Endothelial cell of umbilical vein (primary cell): ENCODE measurements at regions not wholly inside any gene's neighbourhood (a gene's known extent, or its start where the extent isn't known, plus 50 kb on each side); places are given as distances from the start of the nearest gene placed in this dataset.
A peak's percentile ranks its signal among the peaks of the same experiment; 100 is the strongest.

Experiments used
- BruUV-seq: library from RNA; stranded (reverse); fragments of 400-500 nt; replicated peaks from 2 replicates; lab custom pipeline; 2021; lab: Mats Ljungman, UMichigan
- CTCF ChIA-PET: fragments of 300-600, 350-600 bp; sonication (Branson Sonifier 250); formaldehyde crosslinking; loops from one replicate; lab custom pipeline; 2021; ENCODE audit warnings: antibody characterized with exemption, inconsistent platforms; lab: Charles Lee
- POLR2A ChIA-PET: fragments of 300-600, 350-600 bp; sonication (Branson Sonifier 250); formaldehyde crosslinking; loops from one replicate; lab custom pipeline; 2021; ENCODE audit warnings: antibody characterized with exemption, inconsistent platforms; lab: Charles Lee
- DNase-seq: peaks from one replicate; pipeline ENCODE4 v3.0.0-alpha.2; 2011; ENCODE audit warnings: low read depth, low spot score
- FAIRE-seq: peaks from 2 replicates; lab custom pipeline; 2011; peaks lifted over from hg19 to GRCh38; lab: Jason Lieb, UNC
- H2AFZ ChIP-seq: 2 replicates; pipeline ENCODE4 v1.6.0; 2012; ENCODE audit warnings: low read depth, low read length, control low read depth, inconsistent platforms
- H3K27ac ChIP-seq: 2 replicates; pipeline ENCODE4 v1.5.1; 2011; ENCODE audit warnings: low read depth, mild to moderate bottlenecking, control low read depth, low read length, moderate library complexity; ENCODE audit not compliant: insufficient read depth
- H3K27me3 ChIP-seq, 2 experiments: 2 replicates each; pipeline versions ENCODE4 v1.6.0 to v1.6.1; 2011; ENCODE audit warnings: low read length in 2 of 2, mixed read lengths in 1 of 2; ENCODE audit not compliant: control insufficient read depth in 2 of 2, insufficient read depth in 2 of 2
- H3K36me3 ChIP-seq, 2 experiments: 2 replicates in 1 of 2; 3 replicates in 1 of 2; pipeline ENCODE4 v1.5.1; 2011; ENCODE audit warnings: low read length in 2 of 2, mild to moderate bottlenecking in 1 of 2, moderate library complexity in 1 of 2; ENCODE audit not compliant: control insufficient read depth in 2 of 2, insufficient read depth in 2 of 2; ENCODE audit errors: extremely low read depth in 1 of 2
- H3K4me1 ChIP-seq: 3 replicates; pipeline ENCODE4 v1.5.1; 2011; ENCODE audit warnings: mild to moderate bottlenecking, low read length; ENCODE audit not compliant: control insufficient read depth, insufficient read depth; ENCODE audit errors: extremely low read depth
- H3K4me2 ChIP-seq: 2 replicates; pipeline ENCODE4 v1.6.1; 2011; ENCODE audit warnings: low read length, control low read depth, mixed read lengths; ENCODE audit not compliant: insufficient read depth
- H3K4me3 ChIP-seq, 3 experiments: fragments of 200-600 bp in 1 of 3; sonication (generic), shearing (Covaris generic) in 1 of 3; replicated peaks in 1 of 3; 2 replicates each; pipeline ENCODE4 v1.5.1; 2011 to 2016; ENCODE audit warnings: control low read depth in 3 of 3, low read length in 3 of 3, mild to moderate bottlenecking in 2 of 3, inconsistent platforms in 1 of 3, low read depth in 1 of 3, moderate library complexity in 1 of 3; ENCODE audit not compliant: insufficient read depth in 1 of 3
- H3K79me2 ChIP-seq: 2 replicates; pipeline ENCODE4 v1.6.0; 2012; ENCODE audit warnings: low read length, inconsistent platforms; ENCODE audit not compliant: control insufficient read depth, insufficient read depth
- H3K9ac ChIP-seq: replicated peaks from 2 replicates; pipeline ENCODE3; 2011; ENCODE audit warnings: low read length, control low read depth; ENCODE audit not compliant: insufficient read depth; ENCODE audit errors: extremely low read depth
- H3K9me1 ChIP-seq: replicated peaks from 3 replicates; pipeline ENCODE4 v1.6.0; 2011; ENCODE audit warnings: mild to moderate bottlenecking, low read length; ENCODE audit not compliant: control insufficient read depth, insufficient read depth; ENCODE audit errors: extremely low read depth
- H3K9me3 ChIP-seq: replicated peaks from 2 replicates; pipeline ENCODE4 v1.5.1; 2012; ENCODE audit warnings: low read length, inconsistent platforms; ENCODE audit not compliant: control insufficient read depth, insufficient read depth
- H4K20me1 ChIP-seq: replicated peaks from 2 replicates; pipeline ENCODE3; 2011; ENCODE audit warnings: mild to moderate bottlenecking, low read length; ENCODE audit not compliant: control insufficient read depth, insufficient read depth; ENCODE audit errors: extremely low read depth
- CTCF ChIP-seq, 2 donors: IDR thresholded peaks; 1 replicate in 1 of 2; 2 replicates in 1 of 2; pipeline ENCODE4 v1.5.1; 2011; ENCODE audit warnings: low read length in 2 of 2, mild to moderate bottlenecking in 2 of 2, moderate library complexity in 2 of 2, control low read depth in 1 of 2, inconsistent platforms in 1 of 2, low read depth in 1 of 2; ENCODE audit not compliant: insufficient read depth in 1 of 2; ENCODE audit errors: extremely low read depth in 1 of 2
- EZH2 ChIP-seq: IDR thresholded peaks from 2 replicates; pipeline ENCODE4 v1.6.1; 2012; ENCODE audit warnings: borderline replicate concordance, low read depth, mild to moderate bottlenecking, moderate library complexity, low read length, inconsistent platforms; ENCODE audit not compliant: severe bottlenecking
- FOS ChIP-seq: IDR thresholded peaks from 2 replicates; pipeline ENCODE4 v1.6.1; 2011; ENCODE audit warnings: mild to moderate bottlenecking, low read length, moderate library complexity, borderline replicate concordance; ENCODE audit not compliant: insufficient read depth
- GATA2 ChIP-seq: IDR thresholded peaks from 2 replicates; pipeline ENCODE4 v1.7.0; 2011; ENCODE audit warnings: low read depth, mild to moderate bottlenecking, moderate library complexity, mixed read lengths, low read length; ENCODE audit not compliant: insufficient read length, insufficient read depth
- JUN ChIP-seq: IDR thresholded peaks from 2 replicates; pipeline ENCODE4 v1.6.1; 2011; ENCODE audit warnings: borderline replicate concordance, low read depth; ENCODE audit not compliant: insufficient read length, insufficient read depth
- MYC ChIP-seq: IDR thresholded peaks from one replicate; pipeline ENCODE4 v1.6.1; 2011; ENCODE audit warnings: mild to moderate bottlenecking, low read depth, low read length
- POLR2AphosphoS5 ChIP-seq: IDR thresholded peaks from 2 replicates; pipeline ENCODE4 v1.6.1; 2012; ENCODE audit warnings: low read depth, mild to moderate bottlenecking, control low read depth, low read length, moderate library complexity; ENCODE audit not compliant: insufficient read depth
- dilution Hi-C: fragments of 300-500 bp; cut with MboI; formaldehyde crosslinking; loops from one replicate; pipeline ENCODE4 v1.15.0; 2019; ENCODE audit warnings: low sequenced_read_pairs; ENCODE audit not compliant: extremely low pct_ligation_motif_present
- intact Hi-C: fragments of 100-400 bp; cut with micrococcal nuclease; formaldehyde crosslinking; loops from one replicate; pipeline ENCODE4 v1.10.0; 2022

GRCh38 chr14:65281991-65282895, 130.3 kb upstream of the FUT8 start:
- Histone ChIP-seq H3K9me1 (no peaks in the 10 kb centered on the region), H3K9ac (no peak overlapping the region), H3K4me2 (no peak overlapping the region), H3K27ac (no peak overlapping the region), H3K79me2 (no peaks in the 10 kb centered on the region), H3K4me1 (no peaks in the 10 kb centered on the region), H3K9me3 (no peaks in the 10 kb centered on the region), H4K20me1 (no peaks in the 10 kb centered on the region), H3K36me3 (no peaks in the 10 kb centered on the region), H2AFZ (peak overlapping the region; percentile 48), H3K27me3 (no peaks in the 10 kb centered on the region), H3K4me3 (no peak overlapping the region)
- TF ChIP-seq JUN, result no peak
- TF ChIP-seq GATA2, result no peak
- no peak for TF ChIP-seq FOS
- TF ChIP-seq POLR2AphosphoS5, result no peak
- no peak for TF ChIP-seq CTCF (IDR thresholded peaks at IDR 0.05; ENCODE audit: extremely low read depth in 1 of 2, insufficient read depth in 1 of 2, low read depth in 1 of 2, low read length in 2 of 2)
- no peak for TF ChIP-seq MYC
- TF ChIP-seq EZH2, result no peak
- dilution Hi-C loops, result no loop called here
- no peak for FAIRE-seq
- intact Hi-C loops, result no loop called here
- peak; percentile 54 for DNase-seq
- no TSS peak for BruUV-seq
- POLR2A ChIA-PET, result no interaction called here
- CTCF ChIA-PET, result interaction anchor here (1.1 kb wide), 1 partner anchor 542 kb away, joined by 3 read pairs; no protein-coding TSS in a partner anchor
